Osteoblast (primary cell): ENCODE measurements at regions not wholly inside any gene's neighbourhood (a gene's known extent, or its start where the extent isn't known, plus 50 kb on each side); places are given as distances from the start of the nearest gene placed in this dataset.

Experiments used
- DNase-seq: peaks from one replicate; pipeline ENCODE4 v3.0.0; 2011; ENCODE audit warnings: low spot score, mixed read lengths; ENCODE audit not compliant: insufficient read length; ENCODE audit errors: missing footprints
- H2AFZ ChIP-seq: 2 replicates; pipeline ENCODE4 v1.6.0; 2011; ENCODE audit warnings: mild to moderate bottlenecking, low read length
- H3K27ac ChIP-seq: 2 replicates; pipeline ENCODE4 v1.5.1; 2011; ENCODE audit warnings: mild to moderate bottlenecking, low read depth, low read length, moderate library complexity
- H3K27me3 ChIP-seq: 2 replicates; pipeline ENCODE4 v1.6.0; 2012; ENCODE audit warnings: mild to moderate bottlenecking, control low read depth, inconsistent platforms, low read length, moderate library complexity; ENCODE audit not compliant: insufficient read depth
- H3K36me3 ChIP-seq: 2 replicates; pipeline ENCODE4 v1.5.1; 2011; ENCODE audit warnings: mild to moderate bottlenecking, low read length, control low read depth, moderate library complexity; ENCODE audit not compliant: insufficient read depth
- H3K4me1 ChIP-seq: 2 replicates; pipeline ENCODE4 v1.5.1; 2011; ENCODE audit warnings: mild to moderate bottlenecking, low read length, control low read depth, moderate library complexity; ENCODE audit not compliant: insufficient read depth
- H3K4me2 ChIP-seq: 2 replicates; pipeline ENCODE4 v1.6.0; 2011; ENCODE audit warnings: mild to moderate bottlenecking, low read length; ENCODE audit not compliant: insufficient read depth
- H3K4me3 ChIP-seq: fragments of 200-600 bp; sonication (generic); 3 replicates; pipeline ENCODE4 v1.5.1; 2012; ENCODE audit warnings: mild to moderate bottlenecking, low read length, inconsistent platforms; ENCODE audit not compliant: insufficient read depth
- H3K79me2 ChIP-seq: 2 replicates; pipeline ENCODE4 v1.6.0; 2012; ENCODE audit warnings: mild to moderate bottlenecking, low read length, control low read depth, inconsistent platforms; ENCODE audit not compliant: insufficient read depth
- H3K9me3 ChIP-seq: 2 replicates; pipeline ENCODE4 v1.5.1; 2011; ENCODE audit warnings: low read depth, low read length, control low read depth
- H4K20me1 ChIP-seq: 2 replicates; pipeline ENCODE4 v1.6.0; 2012; ENCODE audit warnings: mild to moderate bottlenecking, low read length, control low read depth; ENCODE audit not compliant: insufficient read depth
- TF ChIP-seq, protein P1 (sequence below): IDR thresholded peaks from 2 replicates; pipeline ENCODE4 v1.5.1; 2011; ENCODE audit warnings: mild to moderate bottlenecking, low read depth, low read length, moderate library complexity; ENCODE audit errors: extremely low read depth

DNA sequence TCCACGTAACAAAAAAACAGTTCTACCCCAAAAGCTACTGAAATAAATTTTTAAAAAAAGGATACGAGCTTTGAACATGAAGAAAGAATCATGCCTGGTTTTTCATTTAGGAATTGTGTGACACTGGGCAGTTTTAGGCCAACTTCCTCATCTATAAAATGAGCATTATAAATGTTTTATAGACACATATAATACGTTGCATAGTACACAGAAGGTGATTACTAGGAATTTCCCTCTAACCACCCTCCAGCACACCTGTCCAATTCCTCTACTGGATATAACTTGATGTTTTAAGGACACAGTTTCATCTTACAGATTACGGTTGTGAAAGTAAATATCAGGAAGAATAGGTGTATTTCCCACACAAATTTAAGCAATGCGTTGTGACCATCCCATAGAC, 85.5 kb upstream of the IQCM start:
- H2AFZ ChIP-seq, result no peak overlapping the region
- H3K4me3 ChIP-seq, result no peak overlapping the region
- no peaks in the 10 kb centered on the region for H3K36me3 ChIP-seq
- TF ChIP-seq, protein P1, sequence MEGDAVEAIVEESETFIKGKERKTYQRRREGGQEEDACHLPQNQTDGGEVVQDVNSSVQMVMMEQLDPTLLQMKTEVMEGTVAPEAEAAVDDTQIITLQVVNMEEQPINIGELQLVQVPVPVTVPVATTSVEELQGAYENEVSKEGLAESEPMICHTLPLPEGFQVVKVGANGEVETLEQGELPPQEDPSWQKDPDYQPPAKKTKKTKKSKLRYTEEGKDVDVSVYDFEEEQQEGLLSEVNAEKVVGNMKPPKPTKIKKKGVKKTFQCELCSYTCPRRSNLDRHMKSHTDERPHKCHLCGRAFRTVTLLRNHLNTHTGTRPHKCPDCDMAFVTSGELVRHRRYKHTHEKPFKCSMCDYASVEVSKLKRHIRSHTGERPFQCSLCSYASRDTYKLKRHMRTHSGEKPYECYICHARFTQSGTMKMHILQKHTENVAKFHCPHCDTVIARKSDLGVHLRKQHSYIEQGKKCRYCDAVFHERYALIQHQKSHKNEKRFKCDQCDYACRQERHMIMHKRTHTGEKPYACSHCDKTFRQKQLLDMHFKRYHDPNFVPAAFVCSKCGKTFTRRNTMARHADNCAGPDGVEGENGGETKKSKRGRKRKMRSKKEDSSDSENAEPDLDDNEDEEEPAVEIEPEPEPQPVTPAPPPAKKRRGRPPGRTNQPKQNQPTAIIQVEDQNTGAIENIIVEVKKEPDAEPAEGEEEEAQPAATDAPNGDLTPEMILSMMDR, result no peak
- no peak overlapping the region for H3K27ac ChIP-seq
- H3K9me3 ChIP-seq, result no peaks in the 10 kb centered on the region
- no peak for DNase-seq
- no peaks in the 10 kb centered on the region for H3K27me3 ChIP-seq
- no peaks in the 10 kb centered on the region for H3K79me2 ChIP-seq
- no peaks in the 10 kb centered on the region for H3K4me1 ChIP-seq
- no peaks in the 10 kb centered on the region for H4K20me1 ChIP-seq
- H3K4me2 ChIP-seq, result no peak overlapping the region

DNA sequence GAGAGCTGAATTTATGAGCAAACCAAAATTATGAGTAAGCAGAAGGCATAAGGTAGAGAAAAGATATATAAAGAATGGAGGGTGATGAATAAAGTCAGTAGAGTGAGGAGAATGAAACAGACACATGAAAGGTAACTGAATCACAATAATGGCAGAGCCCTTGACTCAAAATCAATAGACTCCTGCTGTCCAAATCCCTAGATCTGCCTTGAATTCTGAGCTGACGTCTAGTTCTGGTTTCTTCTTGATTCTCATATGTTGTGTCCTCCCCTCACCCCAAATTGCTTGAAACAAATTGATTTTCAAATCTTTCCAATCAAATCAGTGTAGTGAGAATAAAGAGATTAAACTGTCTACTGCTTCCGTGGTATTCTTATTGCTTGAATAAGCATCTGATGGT, 86.6 kb upstream of the IQCM start:
- H3K4me3 ChIP-seq, result no peak overlapping the region
- no peaks in the 10 kb centered on the region for H4K20me1 ChIP-seq
- H3K9me3 ChIP-seq, result no peaks in the 10 kb centered on the region
- H3K27ac ChIP-seq, result no peak overlapping the region
- H3K36me3 ChIP-seq, result no peaks in the 10 kb centered on the region
- no peak overlapping the region for H2AFZ ChIP-seq
- H3K79me2 ChIP-seq, result no peaks in the 10 kb centered on the region
- no peaks in the 10 kb centered on the region for H3K4me1 ChIP-seq
- TF ChIP-seq, protein P1, result no peak
- DNase-seq, result no peak
- no peak overlapping the region for H3K4me2 ChIP-seq
- H3K27me3 ChIP-seq, result no peaks in the 10 kb centered on the region

DNA sequence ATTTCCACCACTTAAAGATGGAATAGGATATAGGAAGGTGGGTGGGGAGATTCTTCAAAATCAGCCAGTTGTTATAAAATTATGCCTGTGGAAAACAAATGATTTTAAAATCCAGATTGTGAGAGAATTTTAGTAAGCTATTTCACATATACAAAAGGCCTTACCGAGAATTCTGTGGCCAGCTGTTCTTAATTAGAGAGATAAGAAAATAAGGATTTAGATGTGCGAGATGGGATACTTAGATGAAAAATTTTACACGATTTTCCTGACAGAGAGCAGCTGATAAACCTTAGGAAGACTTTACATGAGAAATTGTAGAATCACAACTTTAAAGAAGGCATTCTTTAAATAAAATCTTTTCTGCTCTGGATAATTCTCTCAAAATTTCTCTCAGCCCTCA, 94.5 kb upstream of the IQCM start:
- no peak overlapping the region for H3K27ac ChIP-seq
- no peaks in the 10 kb centered on the region for H3K27me3 ChIP-seq
- no peaks in the 10 kb centered on the region for H3K36me3 ChIP-seq
- no peak overlapping the region for H2AFZ ChIP-seq
- no peak for DNase-seq
- H3K79me2 ChIP-seq, result no peaks in the 10 kb centered on the region
- H4K20me1 ChIP-seq, result no peaks in the 10 kb centered on the region
- TF ChIP-seq, protein P1, result no peak
- H3K4me1 ChIP-seq, result no peaks in the 10 kb centered on the region
- no peaks in the 10 kb centered on the region for H3K9me3 ChIP-seq
- no peak overlapping the region for H3K4me3 ChIP-seq
- H3K4me2 ChIP-seq, result no peak overlapping the region

DNA sequence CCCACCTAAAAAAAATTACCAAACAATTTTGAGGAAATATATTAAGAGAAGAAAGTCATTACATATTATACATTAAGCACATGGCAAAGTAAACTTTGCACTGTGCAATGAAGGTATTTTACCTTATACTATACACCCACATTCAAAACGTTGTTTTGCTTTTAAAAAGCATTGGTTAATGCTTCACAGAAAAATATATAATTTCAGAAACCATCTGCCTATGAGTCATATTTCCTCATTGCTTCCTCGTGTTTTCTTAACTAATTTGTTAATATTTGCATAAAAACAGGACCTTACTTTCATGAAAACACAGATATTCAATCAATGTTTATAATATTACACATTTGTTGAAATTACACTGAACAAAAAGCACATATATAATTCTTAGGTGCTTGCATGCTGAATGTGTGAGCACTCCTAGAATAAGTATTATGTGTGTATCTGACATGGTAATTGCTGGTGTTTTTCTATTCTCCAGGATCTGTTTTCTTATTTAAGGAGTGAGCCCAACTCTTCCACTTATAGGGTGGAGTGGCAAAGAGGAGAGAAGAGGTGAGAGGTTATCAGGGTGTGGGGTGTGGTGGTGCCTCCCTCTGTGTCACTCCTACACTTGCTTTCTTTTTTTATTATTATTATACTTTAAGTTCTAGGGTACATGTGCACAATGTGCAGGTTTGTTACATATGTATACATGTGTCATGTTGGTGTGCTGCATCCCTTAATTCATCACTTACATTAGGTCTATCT, 95.1 kb upstream of the IQCM start:
- no peak for DNase-seq
- Histone ChIP-seq H3K27me3 (no peaks in the 10 kb centered on the region), H3K4me3 (no peak overlapping the region), H2AFZ (no peak overlapping the region), H3K27ac (no peak overlapping the region), H3K4me2 (no peak overlapping the region), H3K36me3 (no peaks in the 10 kb centered on the region), H4K20me1 (no peaks in the 10 kb centered on the region), H3K79me2 (no peaks in the 10 kb centered on the region), H3K9me3 (no peaks in the 10 kb centered on the region), H3K4me1 (no peaks in the 10 kb centered on the region)
- TF ChIP-seq, protein P1, result no peak
